COLO829 (cell line): ENCODE measurements at regions not wholly inside any gene's neighbourhood (a gene's known extent, or its start where the extent isn't known, plus 50 kb on each side); places are given as distances from the start of the nearest gene placed in this dataset.
"Not testable (repeated sequence)": the region's sequence is repeated elsewhere in the genome, so short reads cannot be mapped to it uniquely, and the experiment has no call there.

Source experiments
- DNase-seq: peaks from one replicate; pipeline ENCODE4 v3.0.0; 2012; ENCODE audit warnings: low spot score

GRCh38 chrX:125089761-125090445 is 229.8 kb upstream of the TEX13C start:
- no peak for DNase-seq

- no peak for DNase-seq
Observed at GRCh38 chrX:125093852-125094251, 225.8 kb upstream of the TEX13C start.

GRCh38 chrX:125094901-125095300 is 224.8 kb upstream of the TEX13C start:
- DNase-seq: no peak

- DNase-seq: no peak
Observed at GRCh38 chrX:125096469-125096868, 223.2 kb upstream of the TEX13C start.

DNA sequence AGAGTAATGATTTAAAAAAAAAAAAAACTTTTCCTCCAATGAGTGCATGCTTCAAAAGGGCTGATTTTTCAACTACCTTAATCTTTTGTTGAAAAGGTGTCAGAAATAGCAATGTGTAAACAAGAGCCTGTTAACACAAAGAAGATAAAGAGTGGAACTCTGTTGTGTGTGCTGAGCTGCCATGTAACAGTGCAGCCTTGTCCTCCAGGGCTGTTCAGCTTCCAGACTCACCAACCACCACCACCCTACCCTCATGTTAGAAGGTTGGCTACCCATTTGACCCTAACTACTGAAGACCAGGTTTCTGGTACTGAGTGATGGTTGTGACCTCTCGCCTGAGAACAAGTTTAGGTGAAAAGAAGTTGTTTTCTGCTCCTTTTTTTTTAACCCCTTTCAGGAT is 222.8 kb upstream of the TEX13C start:
- DNase-seq: no peak

DNA sequence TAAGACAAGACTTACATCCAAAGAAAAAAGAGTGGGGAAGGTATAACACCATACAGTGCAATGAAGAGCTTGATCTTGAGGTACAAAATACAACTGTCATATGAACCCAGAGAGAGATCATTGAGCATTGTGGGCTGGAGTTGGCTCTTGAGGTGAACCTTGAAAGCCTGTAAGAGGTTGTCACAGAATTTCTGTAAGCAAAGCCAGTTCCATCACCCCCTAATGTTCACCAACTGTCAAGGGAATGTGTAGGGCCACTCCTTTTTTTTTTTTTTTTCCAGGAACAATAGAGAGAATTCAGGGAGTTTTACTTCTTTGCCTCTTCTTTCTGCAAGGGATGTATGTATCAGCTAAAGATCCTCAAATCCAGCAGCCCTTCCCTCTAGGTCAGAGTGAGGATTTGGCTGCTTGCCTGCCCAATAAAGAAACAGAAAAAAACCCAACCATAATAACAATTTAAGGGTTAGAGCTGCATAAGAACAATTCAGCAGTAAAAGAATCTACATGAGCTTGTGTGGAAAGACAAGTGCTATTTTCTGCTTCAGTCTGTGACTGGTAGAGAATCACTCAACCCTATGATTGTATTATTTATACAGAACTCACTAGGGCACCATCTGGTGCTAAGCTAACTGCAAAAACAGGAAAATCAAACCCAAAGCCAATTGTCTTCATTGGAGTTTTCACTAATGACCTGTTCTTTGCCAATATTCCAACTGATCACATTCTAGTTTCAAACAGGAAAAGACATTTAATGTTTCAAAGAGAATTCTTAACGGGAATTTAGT is 217.5 kb upstream of the TEX13C start:
- DNase-seq: no peak

DNA sequence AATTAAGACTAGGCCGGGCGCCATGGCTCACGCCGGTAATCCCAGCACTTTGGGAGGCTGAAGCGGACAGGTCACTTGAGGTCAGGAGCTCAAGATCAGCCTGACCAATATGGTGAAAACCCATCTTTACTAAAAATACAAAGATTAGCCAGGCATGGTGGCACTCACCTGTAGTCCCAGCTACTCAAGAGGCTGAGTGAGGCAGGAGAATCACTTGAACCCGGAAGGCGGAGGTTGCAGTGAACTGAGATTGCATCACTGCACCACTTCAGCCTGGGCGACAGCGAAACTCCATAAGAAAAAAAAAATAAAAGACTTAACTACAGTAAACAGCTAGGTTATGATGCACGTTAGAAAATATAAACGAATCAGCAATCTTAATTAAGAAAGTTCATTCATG is 216.0 kb upstream of the TEX13C start:
- DNase-seq: no peak

GRCh38 chrX:125108921-125109320 is 210.8 kb upstream of the TEX13C start:
- DNase-seq: no peak

DNA sequence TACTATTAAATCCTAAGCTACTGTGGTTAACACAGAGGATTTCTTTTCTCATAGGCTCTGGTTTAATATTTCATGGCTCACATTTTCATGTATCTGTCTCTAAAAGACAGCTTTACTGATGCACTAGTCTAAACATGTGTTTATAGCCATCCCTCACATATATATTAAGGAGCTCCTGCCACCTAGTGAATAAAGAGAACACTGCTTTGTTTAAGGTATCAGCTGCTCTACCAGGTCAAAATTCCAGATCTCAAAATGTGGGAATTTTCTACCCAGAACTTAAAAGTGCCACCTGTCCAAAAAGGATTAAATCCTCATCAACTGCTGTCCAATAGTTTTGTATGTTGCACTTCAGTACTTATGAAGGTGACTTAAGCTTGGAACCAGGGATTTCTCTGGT is 188.5 kb upstream of the TEX13C start:
- peak; percentile 5 for DNase-seq

DNA sequence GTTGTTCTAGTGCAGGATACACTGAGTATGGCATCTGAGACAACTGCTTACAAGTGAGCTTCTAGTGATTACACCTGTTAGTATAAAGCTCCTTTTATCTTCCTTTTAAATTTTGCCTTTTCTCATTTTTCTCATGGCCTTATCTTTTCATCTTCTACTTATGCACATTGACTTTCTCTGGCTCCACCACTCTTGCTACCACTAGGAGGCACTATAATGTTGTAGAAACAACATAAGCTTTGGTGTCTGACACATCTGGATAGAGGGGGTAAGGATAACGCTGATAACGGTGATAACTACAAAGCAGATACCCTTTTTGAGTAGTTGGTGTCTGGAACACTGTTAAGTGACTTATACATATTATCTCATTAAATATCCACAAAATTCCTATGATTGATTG is 187.4 kb upstream of the TEX13C start:
- DNase-seq: peak; percentile 4

GRCh38 chrX:125137521-125137920 is 182.2 kb upstream of the TEX13C start:
- no peak for DNase-seq

DNA sequence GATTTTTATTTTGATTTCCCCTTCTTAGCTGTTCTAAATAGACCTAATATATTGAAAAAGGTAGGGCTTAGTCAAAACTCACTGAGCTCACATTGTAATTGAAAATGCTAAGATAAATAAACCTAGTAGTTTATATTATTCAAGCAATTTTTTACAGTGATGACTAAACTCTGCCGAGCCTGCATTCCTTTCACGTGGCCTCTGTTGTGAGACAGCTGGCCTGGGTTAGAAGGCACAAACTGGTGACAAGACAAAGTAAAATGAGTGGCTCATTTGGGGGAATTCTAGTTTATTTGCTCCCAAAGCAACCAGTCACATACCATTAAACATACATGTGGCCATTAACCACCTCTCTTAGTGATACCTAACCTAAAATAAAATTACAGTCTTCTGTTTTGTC is 169.4 kb upstream of the TEX13C start:
- DNase-seq: no peak

GRCh38 chrX:125151146-125151545 is 168.5 kb upstream of the TEX13C start:
- no peak for DNase-seq

- DNase-seq: no peak
Observed at GRCh38 chrX:125152011-125152410, 167.7 kb upstream of the TEX13C start.

DNA sequence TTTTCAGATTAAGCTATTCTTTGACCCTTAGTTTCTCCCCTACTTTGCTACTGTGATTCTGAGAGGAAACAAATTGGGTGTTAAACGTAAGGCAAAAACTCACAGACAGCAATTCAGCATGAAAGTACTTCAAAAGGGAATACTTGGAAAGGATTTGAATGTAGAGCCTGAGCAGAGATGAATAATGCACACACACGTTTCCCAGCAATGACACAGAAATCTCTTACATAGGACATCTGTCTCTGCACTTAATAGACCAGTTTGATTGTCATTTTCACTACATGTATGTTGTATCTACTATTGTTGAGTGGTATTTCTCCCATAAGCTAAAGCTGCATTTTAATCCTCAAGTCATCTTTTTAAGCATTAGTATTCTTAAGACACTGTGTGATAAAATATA is 166.1 kb upstream of the TEX13C start:
- DNase-seq: no peak

DNA sequence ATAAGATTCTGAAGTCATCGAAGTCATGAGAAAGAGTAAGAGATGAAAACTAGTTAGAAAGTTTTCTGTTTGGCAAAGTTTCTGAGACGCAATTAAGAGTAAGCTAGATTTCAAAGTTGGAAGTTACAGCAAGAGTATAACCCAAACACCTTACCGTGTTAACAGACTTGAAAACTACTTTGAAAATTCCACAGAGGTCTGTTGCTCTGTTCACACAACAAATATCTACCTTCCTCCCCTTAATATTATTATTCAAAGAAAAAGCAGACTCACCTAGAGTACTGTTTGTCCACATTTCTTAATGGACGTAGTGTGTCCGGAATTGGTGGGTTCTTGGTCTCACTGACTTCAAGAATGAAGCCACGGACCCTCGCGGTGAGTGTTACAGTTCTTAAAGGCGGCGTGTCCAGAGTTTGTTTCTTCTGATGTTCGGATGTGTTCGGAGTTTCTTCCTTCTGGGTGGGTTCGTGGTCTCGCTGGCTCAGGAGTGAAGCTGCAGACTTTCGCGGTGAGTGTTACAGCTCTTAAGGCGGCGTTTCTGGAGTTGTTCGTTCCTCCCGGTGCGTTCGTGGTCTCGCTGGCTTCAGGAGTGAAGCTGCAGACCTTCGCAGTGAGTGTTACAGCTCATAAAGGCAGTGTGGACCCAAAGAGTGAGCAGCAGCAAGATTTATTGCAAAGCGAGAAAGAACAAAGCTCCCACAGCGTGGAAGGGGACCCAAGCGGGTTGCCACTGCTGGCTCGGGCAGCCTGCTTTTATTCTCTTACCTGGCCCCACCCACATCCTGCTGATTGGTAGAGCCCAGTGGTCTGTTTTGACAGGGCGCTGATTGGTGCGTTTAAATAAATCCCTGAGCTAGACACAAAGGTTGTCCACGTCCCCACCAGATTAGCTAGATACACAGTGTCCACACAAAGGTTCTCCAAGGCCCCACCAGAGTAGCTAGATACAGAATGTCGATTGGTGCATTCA is 165.1 kb upstream of the TEX13C start:
- DNase-seq: not testable (repeated sequence)

DNA sequence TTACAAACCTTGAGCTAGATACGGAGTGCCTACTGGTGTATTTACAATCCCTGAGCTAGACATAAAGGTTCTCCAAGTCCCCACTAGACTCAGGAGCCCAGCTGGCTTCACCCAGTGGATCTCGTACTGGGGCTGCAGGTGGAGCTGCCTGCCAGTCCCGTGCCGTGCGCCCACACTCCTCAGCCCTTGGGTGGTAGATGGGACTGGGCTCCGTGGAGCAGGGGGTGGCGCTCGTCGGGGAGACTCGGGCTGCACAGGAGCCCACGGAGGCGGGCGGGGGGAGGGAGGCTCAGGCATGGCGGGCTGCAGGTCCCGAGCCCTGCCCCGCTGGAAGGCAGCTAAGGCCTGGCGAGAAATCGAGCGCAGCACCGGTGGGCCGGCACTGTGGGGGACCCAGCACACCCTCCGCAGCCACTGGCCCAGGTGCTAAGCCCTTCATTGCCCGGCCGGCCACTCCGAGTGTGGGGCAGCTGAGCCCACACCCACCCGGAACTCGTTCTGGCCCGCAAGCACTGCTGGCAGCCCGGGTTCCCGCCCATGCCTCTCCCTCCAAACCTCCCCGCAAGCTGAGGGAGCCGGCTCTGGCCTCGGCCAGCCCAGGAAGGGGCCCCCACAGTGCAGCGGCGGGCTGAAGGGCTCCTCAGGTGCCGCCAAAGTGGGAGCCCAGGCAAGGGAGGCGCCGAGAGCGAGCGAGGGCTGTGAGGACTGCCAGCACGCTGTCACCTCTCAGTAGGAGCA is 164.2 kb upstream of the TEX13C start:
- not testable (repeated sequence) for DNase-seq

DNA sequence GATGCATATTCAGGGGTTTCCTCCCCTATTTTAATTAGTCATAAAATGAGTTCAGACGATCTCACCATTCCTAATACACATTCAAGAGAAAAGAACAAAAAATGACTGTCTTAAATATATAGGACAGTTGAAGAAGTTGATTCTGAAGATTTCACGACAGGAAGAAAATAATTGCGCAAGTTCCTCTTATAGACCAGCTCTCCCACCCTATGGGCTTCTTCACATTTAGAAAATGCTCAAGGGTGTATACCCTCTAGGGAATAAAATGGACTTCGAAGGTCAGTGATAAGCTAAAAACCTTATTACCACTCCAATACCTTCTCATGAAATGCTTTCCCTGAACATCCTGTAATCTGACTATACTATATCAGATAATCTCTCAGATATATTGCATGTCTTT is 149.2 kb upstream of the TEX13C start:
- no peak for DNase-seq

GRCh38 chrX:125172531-125172930 is 147.1 kb upstream of the TEX13C start:
- DNase-seq: no peak

DNA sequence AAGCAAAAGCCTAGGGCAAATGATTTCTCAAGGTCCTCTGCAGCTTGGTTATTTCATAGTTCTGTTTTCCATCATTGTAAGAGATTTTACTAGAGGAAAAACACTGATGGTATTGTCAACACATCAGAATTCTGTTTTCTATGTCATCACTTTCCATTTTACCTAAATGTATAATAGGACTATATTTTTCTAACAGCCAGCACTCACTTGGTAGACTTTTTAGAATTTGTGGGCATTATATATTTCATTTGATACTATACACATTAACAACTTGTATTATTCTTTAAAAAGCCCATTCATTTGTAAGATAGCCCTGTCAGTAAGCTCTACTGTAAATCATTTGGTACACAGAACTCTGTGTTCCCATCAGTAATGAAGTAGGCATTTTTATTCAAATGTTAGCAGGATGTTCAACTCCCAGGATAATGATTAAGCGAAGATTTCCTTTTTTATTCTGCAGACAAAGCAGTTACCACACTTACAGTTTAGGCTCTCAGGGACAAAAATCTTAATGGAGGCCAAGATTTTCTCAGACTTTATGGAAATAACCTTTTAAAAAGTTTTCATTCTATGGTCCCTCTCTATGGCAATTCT is 143.6 kb upstream of the TEX13C start:
- DNase-seq: no peak

DNA sequence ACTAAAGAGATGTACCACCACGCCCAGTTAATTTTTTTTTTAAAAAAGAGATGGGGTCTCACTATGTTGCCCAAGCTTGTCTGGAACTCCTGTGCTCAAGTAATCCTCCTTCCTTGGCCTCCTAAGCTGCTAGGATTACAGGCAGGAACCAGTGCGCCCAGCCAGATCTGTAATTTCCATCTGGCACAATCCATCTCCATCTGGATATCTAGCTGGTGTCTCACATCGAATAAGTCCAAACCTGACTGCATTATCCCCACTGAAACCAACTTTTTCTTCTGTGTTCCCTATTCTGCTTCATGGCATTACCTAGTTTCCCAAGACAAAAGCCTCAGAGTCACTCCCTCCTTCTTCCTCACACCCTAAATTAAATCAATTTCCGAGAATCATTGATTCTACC is 125.8 kb upstream of the TEX13C start:
- no peak for DNase-seq
